Right lobe of liver (tissue), 4 donors: ENCODE measurements at regions not wholly inside any gene's neighbourhood (a gene's known extent, or its start where the extent isn't known, plus 50 kb on each side); places are given as distances from the start of the nearest gene placed in this dataset.

ENCODE experiments used
- CTCF ChIP-seq, 4 donors: fragments of 200-600 bp in 3 of 4; fragments of 450-650 bp in 1 of 4; IDR thresholded peaks; one replicate each; pipeline versions ENCODE4 v1.5.1 to v1.8.0; 2016 to 2022; ENCODE audit warnings: antibody characterized with exemption in 4 of 4, mild to moderate bottlenecking in 2 of 4
- POLR2A ChIP-seq: fragments of 450-650 bp; IDR thresholded peaks from one replicate; pipeline ENCODE4 v1.6.1; 2017; ENCODE audit warnings: antibody characterized with exemption, mild to moderate bottlenecking
- donor health status: DM: no; HTN: no; CAD: no.
- donor health status: DM: no; HTN: no; CAD: no.
- donor health status: DM: no; HTN: yes; CAD: no.

GRCh38 chr1:91101328-91101727 is 79.5 kb upstream of the ZNF644 start:
- TF ChIP-seq POLR2A, result no peak
- no peak for TF ChIP-seq CTCF (IDR thresholded peaks at IDR 0.05)
